ENCODE measurements at regions not wholly inside any gene's neighbourhood (a gene's known extent, or its start where the extent isn't known, plus 50 kb on each side); places are given as distances from the start of the nearest gene placed in this dataset.

DNA sequence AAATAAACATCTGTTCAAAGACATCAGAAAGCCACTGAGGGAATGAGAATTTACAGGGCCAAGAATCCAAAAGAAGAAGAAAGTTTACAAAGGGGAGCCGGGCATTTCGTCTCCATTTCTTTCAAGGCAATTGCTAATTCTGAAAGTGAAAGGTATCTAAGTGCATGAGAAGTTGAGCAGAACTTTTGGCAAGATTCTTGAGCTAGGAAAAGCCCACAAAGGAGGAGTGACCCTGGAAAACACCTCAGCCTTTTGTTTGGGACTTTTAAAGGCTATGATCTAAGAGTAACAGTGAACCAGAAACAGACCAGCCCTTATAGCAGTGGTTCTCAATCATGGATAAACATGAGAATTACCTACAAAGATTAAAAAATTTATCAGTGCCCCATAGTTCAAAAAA is 87.4 kb downstream of the MDH1 start:
- Mint-ChIP-seq H3K4me3 (no peak overlapping the region), H3K9me3 (ENCODE audit: low read depth) (no peaks in the 10 kb centered on the region), H3K36me3 (no peaks in the 10 kb centered on the region), H3K27me3 (peaks cover 22% of the 10 kb centered on the region), H3K4me1 (peaks cover 9% of the 10 kb centered on the region), H3K27ac (no peak overlapping the region)
- no peak for ATAC-seq
- DNase-seq = no peak
- CTCF ChIA-PET = no interaction called here

GRCh38 chr2:63678085-63678484 is 89.3 kb downstream of the MDH1 start:
- H3K27ac Mint-ChIP-seq = no peak overlapping the region
- H3K9me3 Mint-ChIP-seq (ENCODE audit: low read depth) = no peaks in the 10 kb centered on the region
- no peak overlapping the region for H3K4me3 Mint-ChIP-seq
- peaks cover 9% of the 10 kb centered on the region for H3K4me1 Mint-ChIP-seq
- ATAC-seq (no peak), DNase-seq (no peak)
- CTCF ChIA-PET = interaction anchor here (1.1 to 1.5 kb wide), 2 partner anchors 9 to 183 kb away, joined by 3 to 5 read pairs; no protein-coding TSS in a partner anchor
- no peaks in the 10 kb centered on the region for H3K36me3 Mint-ChIP-seq
- H3K27me3 Mint-ChIP-seq = peaks cover 13% of the 10 kb centered on the region

- Mint-ChIP-seq H3K4me3 (no peak overlapping the region), H3K27ac (no peak overlapping the region), H3K9me3 (ENCODE audit: low read depth) (no peaks in the 10 kb centered on the region), H3K36me3 (no peaks in the 10 kb centered on the region), H3K27me3 (peaks cover 12% of the 10 kb centered on the region), H3K4me1 (peaks cover 9% of the 10 kb centered on the region)
- ATAC-seq = no peak
- CTCF ChIA-PET = interaction anchor here (1.1 to 1.5 kb wide), 2 partner anchors 8 to 183 kb away, joined by 3 to 5 read pairs; no protein-coding TSS in a partner anchor
- DNase-seq = no peak
Observed at GRCh38 chr2:63678551-63678950, 89.8 kb downstream of the MDH1 start.

DNA sequence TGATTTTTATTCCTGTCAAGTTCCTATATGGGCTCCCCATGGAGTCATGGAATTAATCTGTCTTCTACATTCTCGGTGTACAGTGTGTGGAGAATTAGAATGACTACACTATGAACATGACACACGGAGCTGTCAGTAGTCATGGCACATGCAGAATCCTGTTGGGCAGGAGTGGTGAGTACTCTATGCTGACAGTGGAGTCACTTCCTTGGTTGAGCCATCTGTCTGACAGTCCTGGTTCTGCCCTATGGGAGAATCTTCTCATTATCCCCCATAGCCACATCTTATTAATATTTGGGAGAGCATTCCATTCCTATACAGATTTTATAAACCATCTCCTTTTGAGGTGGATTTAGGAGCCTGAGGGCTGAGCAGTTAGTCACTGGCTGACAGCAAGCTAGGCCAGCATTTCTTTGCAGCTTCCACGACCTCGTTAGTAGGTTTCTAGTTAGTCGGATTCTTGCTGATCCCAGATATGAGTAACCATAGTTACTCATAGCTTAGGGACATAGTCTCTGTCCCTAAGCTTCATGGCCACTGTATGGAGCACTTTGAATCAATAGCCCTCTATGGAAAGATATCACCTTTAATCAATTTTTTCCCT is 90.6 kb downstream of the MDH1 start:
- no peak overlapping the region for H3K27ac Mint-ChIP-seq
- H3K27me3 Mint-ChIP-seq = peaks cover 9% of the 10 kb centered on the region
- ATAC-seq (no peak), DNase-seq (no peak)
- H3K36me3 Mint-ChIP-seq = no peaks in the 10 kb centered on the region
- no peak overlapping the region for H3K4me3 Mint-ChIP-seq
- CTCF ChIA-PET = interaction anchor here (1.1 to 1.5 kb wide), 2 partner anchors 8 to 182 kb away, joined by 3 to 5 read pairs; no protein-coding TSS in a partner anchor
- H3K9me3 Mint-ChIP-seq (ENCODE audit: low read depth) = no peaks in the 10 kb centered on the region
- peaks cover 9% of the 10 kb centered on the region for H3K4me1 Mint-ChIP-seq

DNA sequence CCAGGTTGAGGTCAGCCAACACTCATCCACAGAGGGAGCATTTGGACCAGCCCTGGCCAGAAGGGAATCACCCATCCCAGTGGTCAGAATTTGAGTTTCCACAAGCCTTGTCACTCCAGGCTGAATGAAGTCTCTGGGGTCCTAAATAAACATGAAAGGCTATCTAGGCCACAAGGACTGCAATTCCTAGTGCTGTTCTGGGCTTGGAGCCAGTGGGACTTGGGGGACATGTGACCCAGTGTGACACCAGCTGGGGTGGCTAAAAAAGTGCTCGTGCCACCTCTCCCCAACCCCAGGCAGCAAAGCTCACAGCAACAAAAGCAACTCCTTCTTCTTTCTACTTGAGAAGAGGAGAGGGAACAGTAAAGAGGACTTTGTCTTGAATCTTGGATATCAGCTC is 91.7 kb downstream of the MDH1 start:
- H3K36me3 Mint-ChIP-seq = no peaks in the 10 kb centered on the region
- H3K9me3 Mint-ChIP-seq (ENCODE audit: low read depth) = no peaks in the 10 kb centered on the region
- peaks cover 9% of the 10 kb centered on the region for H3K4me1 Mint-ChIP-seq
- no peak for ATAC-seq
- H3K4me3 Mint-ChIP-seq = no peak overlapping the region
- DNase-seq = no peak
- H3K27ac Mint-ChIP-seq = no peak overlapping the region
- peaks cover 17% of the 10 kb centered on the region for H3K27me3 Mint-ChIP-seq
- CTCF ChIA-PET = interaction anchor here (2.1 kb wide), 1 partner anchor 18 kb away, joined by 5 read pairs; no protein-coding TSS in a partner anchor

GRCh38 chr2:63681896-63682295 is 93.1 kb downstream of the MDH1 start:
- Mint-ChIP-seq H3K36me3 (no peaks in the 10 kb centered on the region), H3K27ac (no peak overlapping the region), H3K4me1 (no peaks in the 10 kb centered on the region), H3K27me3 (peaks cover 17% of the 10 kb centered on the region), H3K9me3 (ENCODE audit: low read depth) (no peaks in the 10 kb centered on the region), H3K4me3 (no peak overlapping the region)
- CTCF ChIA-PET = interaction anchor here (2.1 kb wide), 1 partner anchor 16 kb away, joined by 5 read pairs; no protein-coding TSS in a partner anchor
- DNase-seq (no peak), ATAC-seq (no peak)

- CTCF ChIA-PET = interaction anchor here (0.6 to 2.1 kb wide), 3 partner anchors 169 to 173 kb away, joined by 3 to 16 read pairs (median 9); no protein-coding TSS in a partner anchor
- H3K4me3 Mint-ChIP-seq = no peak overlapping the region
- H3K27ac Mint-ChIP-seq = no peak overlapping the region
- ATAC-seq (no peak), DNase-seq (no peak)
- H3K27me3 Mint-ChIP-seq = peaks cover 4% of the 10 kb centered on the region
- no peaks in the 10 kb centered on the region for H3K4me1 Mint-ChIP-seq
- H3K9me3 Mint-ChIP-seq (ENCODE audit: low read depth) = no peaks in the 10 kb centered on the region
- H3K36me3 Mint-ChIP-seq = no peaks in the 10 kb centered on the region
Observed at GRCh38 chr2:63692002-63692606, 103.3 kb downstream of the MDH1 start.

GRCh38 chr2:63695583-63695982 is 106.8 kb downstream of the MDH1 start:
- H3K4me3 Mint-ChIP-seq = no peak overlapping the region
- CTCF ChIA-PET = interaction anchor here (1.4 kb wide), 1 partner anchor 166 kb away, joined by 3 read pairs; no protein-coding TSS in a partner anchor
- peaks cover 2% of the 10 kb centered on the region for H3K4me1 Mint-ChIP-seq
- H3K27me3 Mint-ChIP-seq = peaks cover 3% of the 10 kb centered on the region
- ATAC-seq = no peak
- no peaks in the 10 kb centered on the region for H3K9me3 Mint-ChIP-seq (ENCODE audit: low read depth)
- H3K27ac Mint-ChIP-seq = no peak overlapping the region
- DNase-seq = no peak
- no peaks in the 10 kb centered on the region for H3K36me3 Mint-ChIP-seq

DNA sequence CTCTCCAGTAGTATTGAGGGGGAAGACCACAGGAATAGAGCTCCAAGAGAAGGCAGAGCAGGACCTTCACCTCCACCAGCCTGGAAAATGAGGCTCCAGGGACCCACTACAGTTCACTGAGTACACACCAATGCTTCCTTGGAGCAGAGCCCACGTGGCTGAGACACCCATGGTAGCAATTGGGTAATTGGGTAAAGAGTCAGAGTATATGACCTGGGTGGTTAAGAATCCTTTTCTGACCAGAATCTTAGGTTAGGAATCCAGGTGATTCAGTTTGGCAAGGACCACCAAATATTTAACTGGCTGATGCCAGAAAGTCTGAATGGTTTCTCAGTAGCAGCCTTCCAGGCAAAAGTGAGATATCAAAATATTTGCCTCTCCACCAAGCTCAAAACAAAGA is 107.7 kb downstream of the MDH1 start:
- Mint-ChIP-seq H3K27ac (no peak overlapping the region), H3K4me1 (peaks cover 2% of the 10 kb centered on the region)
- CTCF ChIA-PET = interaction anchor here (1.4 kb wide), 1 partner anchor 165 kb away, joined by 3 read pairs; no protein-coding TSS in a partner anchor

DNA sequence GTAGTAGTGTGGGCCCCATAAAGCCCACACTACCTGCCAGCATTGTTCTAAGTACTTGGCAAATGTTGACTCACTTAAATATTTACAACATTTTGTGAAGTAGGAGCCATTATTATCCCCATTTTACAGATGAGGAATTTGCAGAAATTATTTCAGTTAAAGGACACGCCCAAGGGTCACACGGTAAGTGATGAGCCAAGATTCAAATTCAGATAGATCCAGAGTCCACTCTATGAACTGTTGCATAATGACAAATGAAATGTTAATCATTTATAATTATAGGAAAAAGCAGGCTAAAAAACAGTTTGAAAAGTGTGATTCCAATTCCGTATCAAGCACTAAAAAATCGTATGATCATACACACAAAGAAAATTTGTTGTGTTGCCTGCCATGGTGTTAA is 108.4 kb downstream of the MDH1 start:
- Mint-ChIP-seq H3K9me3 (ENCODE audit: low read depth) (no peaks in the 10 kb centered on the region), H3K36me3 (no peaks in the 10 kb centered on the region), H3K4me3 (no peak overlapping the region), H3K4me1 (peaks cover 2% of the 10 kb centered on the region), H3K27me3 (peaks cover 3% of the 10 kb centered on the region), H3K27ac (no peak overlapping the region)
- no peak for DNase-seq
- ATAC-seq = no peak
- CTCF ChIA-PET = no interaction called here

More for the DNA sequence above, 107.7 kb downstream of the MDH1 start:
- DNase-seq = no peak
- H3K4me3 Mint-ChIP-seq = no peak overlapping the region
- H3K27me3 Mint-ChIP-seq = peaks cover 3% of the 10 kb centered on the region
- no peak for ATAC-seq
- no peaks in the 10 kb centered on the region for H3K9me3 Mint-ChIP-seq (ENCODE audit: low read depth)
- no peaks in the 10 kb centered on the region for H3K36me3 Mint-ChIP-seq

DNA sequence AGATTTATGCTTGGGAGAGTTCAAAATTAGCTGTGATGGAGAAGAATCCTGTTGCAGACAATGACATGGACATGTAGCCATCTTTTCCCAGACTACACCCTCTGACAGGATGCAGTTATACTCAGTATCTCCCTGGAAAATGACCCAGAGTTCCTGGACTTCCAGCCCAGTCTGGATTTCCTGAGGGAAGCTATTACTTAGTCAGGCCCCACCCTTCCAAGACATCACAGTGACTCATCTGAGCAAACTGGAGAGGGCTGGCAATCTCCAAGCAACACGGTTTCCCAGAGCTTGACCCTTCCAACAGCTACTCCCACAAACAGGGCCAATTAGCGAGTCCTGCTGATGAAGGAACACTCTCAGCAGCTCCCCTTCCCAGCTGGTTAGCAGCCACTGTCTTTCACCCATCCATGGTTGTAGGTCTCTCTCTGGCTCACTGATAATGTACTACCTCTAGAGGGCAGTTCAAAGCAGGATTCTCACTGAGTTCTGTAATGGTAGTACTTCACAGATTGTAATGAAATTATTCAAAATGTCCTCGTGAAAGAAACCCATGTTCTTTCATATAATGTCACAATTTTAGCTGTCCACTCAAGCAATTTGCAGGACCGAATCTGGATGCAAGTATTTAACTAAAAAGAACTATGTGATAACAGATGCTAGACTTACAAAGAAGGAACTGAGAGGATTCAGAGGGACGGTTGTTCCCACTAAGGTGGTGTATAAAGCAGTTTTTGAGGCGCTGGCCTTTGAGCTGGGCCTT is 110.2 kb downstream of the MDH1 start:
- no peaks in the 10 kb centered on the region for H3K9me3 Mint-ChIP-seq (ENCODE audit: low read depth)

DNA sequence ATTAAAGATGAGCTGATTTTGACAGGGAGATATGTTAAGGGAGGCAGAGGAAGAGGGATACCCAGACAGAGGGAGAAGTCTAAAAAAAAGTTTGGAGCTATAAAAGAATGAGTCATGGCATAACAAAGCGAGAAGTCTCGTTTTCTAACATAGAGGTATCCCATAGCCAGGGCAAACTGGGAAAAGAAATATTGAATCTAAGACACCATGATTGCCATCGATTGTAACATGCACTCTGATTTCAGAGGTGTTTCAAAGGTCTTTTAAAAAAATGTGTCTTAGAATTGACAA is 110.7 kb downstream of the MDH1 start:
- H3K36me3 Mint-ChIP-seq = no peaks in the 10 kb centered on the region
- ATAC-seq = no peak
- peaks cover 3% of the 10 kb centered on the region for H3K27me3 Mint-ChIP-seq
- no peak overlapping the region for H3K27ac Mint-ChIP-seq
- no peaks in the 10 kb centered on the region for H3K9me3 Mint-ChIP-seq (ENCODE audit: low read depth)
- CTCF ChIA-PET = interaction anchor here (0.7 to 2.6 kb wide), 7 partner anchors 13 to 191 kb away, joined by 3 to 32 read pairs (median 6); no protein-coding TSS in a partner anchor
- DNase-seq = no peak
- no peak overlapping the region for H3K4me3 Mint-ChIP-seq
- peaks cover 2% of the 10 kb centered on the region for H3K4me1 Mint-ChIP-seq

More for the DNA sequence above, 110.2 kb downstream of the MDH1 start:
- Mint-ChIP-seq H3K27me3 (peaks cover 3% of the 10 kb centered on the region), H3K4me3 (no peak overlapping the region), H3K36me3 (no peaks in the 10 kb centered on the region), H3K27ac (no peak overlapping the region), H3K4me1 (peaks cover 2% of the 10 kb centered on the region)
- ATAC-seq (peak; percentile 87), DNase-seq (no peak)
- CTCF ChIA-PET = interaction anchor here (0.7 to 2.6 kb wide), 13 partner anchors 9 to 632 kb away, joined by 3 to 32 read pairs (median 5); no protein-coding TSS in a partner anchor

- ATAC-seq = no peak
- DNase-seq = no peak
- Mint-ChIP-seq H3K27me3 (peaks cover 1% of the 10 kb centered on the region), H3K9me3 (ENCODE audit: low read depth) (no peaks in the 10 kb centered on the region), H3K4me1 (peaks cover 2% of the 10 kb centered on the region), H3K27ac (no peak overlapping the region), H3K36me3 (no peaks in the 10 kb centered on the region), H3K4me3 (no peak overlapping the region)
- CTCF ChIA-PET = interaction anchor here (2.6 kb wide), 1 partner anchor 161 kb away, joined by 32 read pairs; no protein-coding TSS in a partner anchor
Observed at GRCh38 chr2:63700271-63700670, 111.5 kb downstream of the MDH1 start.
